NK-92 treated with Interleukin-12 subunit alpha and Interleukin-12 subunit beta, amount 100 ng/mL, for 24 hours (cell line): ENCODE measurements at regions not wholly inside any gene's neighbourhood (a gene's known extent, or its start where the extent isn't known, plus 50 kb on each side); places are given as distances from the start of the nearest gene placed in this dataset.

ENCODE experiments used
- DNase-seq: peaks from one replicate; lab custom pipeline; 2025; lab: John Stamatoyannopoulos, UW

DNA sequence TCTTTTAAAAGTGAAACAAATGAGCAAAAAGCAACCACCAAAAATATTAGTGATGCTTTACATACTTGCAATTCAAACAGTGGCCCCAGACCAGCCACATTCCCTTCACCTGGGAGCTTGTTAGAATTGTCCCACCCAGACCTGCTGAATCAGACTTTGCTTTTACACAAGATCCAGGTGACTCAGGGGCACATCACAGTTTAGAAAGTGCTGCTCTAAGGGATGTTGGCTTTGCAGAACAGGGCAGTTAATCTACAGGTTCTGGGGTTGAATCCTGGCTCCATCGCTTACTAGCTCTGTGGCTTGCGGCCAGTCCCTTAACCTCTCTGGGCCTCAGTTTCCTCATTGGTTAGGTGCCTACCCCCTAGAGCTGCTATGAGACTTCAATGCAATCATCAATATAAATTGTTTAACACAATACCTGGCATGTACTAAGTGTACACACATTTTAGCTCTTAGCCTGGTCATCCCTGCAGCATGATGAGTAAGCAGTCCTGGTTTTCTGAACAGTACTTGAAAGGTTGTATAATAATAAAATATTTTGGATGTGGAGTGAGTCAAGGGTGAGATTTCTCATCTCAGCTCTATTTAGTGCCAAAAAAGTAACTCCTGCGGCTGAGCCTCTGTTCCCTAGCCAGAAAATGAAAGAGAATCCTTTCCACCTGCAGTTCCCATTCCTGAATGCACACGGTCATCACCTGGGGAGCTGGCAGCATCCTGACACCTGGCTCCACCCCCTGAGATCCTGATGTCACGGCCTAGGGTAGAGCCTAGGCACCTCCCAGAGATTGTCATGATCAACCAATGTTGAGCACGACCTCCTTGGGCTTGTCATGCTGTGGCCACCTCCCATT lies 162.7 kb downstream of the ANKRD60 start:
- no peak for DNase-seq

GRCh38 chr20:58064411-58065010 lies 163.9 kb downstream of the ANKRD60 start:
- DNase-seq = no peak

GRCh38 chr20:58059260-58059544 lies 169.3 kb downstream of the ANKRD60 start:
- no peak for DNase-seq

DNA sequence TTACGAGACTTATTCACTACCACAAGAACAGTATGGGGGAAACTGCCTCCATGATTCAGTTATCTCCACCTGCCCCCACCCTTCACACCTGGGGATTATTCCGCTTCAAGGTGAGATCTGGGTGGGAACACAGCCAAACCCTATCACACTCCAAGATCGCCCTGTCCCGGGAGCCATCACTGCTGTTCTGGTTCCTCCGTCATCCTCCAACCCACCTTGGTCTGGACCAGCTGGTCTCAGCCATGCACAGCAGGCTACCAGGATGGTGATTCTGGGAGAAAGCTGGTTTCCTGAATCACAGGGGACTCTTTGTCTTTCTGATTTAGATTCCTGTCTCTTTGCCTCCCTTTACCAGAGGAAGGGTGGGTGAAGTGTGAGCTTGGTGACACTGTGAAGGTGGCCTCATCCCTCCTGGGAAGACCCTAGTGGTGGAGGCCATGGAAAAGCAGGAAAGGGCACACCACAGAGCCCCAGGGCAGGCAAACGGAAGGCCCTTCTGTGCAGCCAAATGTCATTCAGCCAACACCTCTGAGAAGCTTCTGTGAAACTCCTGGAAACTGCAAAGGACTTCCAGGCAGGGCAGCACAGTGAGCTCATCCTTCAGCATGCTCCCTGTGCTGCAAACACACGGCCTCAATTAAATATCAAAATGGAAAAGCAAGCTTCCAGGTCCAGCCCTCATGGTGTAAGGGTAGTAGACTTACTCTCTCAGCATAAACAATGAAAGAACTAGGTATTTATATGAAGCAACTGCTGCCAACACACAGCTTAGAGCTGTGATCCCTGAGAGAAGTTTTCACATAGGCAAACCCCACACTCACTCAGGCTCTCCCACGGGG lies 169.8 kb downstream of the ANKRD60 start:
- DNase-seq = no peak

DNA sequence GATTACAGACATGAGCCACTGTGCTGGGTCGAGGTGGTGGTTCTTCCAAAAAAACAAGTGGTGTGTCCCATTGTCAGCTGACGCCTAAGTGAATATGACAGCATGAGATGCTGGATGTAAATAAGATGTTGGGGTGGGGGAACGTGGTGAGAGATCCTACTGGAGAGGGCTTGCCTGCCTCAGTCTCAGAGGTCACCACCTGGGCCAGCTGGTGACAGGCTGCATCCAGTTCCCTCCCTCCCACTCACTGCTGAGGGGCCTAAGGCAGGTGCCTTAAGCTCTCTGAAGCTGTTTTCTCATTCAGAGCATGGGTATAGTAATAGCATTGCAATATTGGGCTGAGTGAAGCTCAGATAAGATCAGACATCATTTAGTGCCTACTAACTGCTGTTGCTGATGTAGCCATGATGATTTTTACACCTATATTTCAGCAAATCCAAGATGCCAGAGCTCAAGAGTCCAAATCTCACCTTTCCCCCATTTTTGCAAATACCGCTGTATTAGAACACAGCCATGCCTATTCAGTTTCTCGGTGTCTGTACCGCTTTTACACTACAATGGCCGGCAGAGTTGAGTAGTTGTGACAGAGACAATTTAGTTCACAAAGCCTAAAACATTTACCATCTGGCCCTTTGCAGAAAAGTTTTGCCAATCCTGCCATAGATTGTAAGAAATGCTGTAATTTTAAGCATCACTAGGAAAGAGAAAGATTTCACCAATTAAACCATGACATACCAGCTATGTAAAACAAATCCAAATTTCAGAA lies 171.3 kb downstream of the ANKRD60 start:
- DNase-seq = no peak

GRCh38 chr20:58056021-58056591 lies 172.3 kb downstream of the ANKRD60 start:
- no peak for DNase-seq

DNA sequence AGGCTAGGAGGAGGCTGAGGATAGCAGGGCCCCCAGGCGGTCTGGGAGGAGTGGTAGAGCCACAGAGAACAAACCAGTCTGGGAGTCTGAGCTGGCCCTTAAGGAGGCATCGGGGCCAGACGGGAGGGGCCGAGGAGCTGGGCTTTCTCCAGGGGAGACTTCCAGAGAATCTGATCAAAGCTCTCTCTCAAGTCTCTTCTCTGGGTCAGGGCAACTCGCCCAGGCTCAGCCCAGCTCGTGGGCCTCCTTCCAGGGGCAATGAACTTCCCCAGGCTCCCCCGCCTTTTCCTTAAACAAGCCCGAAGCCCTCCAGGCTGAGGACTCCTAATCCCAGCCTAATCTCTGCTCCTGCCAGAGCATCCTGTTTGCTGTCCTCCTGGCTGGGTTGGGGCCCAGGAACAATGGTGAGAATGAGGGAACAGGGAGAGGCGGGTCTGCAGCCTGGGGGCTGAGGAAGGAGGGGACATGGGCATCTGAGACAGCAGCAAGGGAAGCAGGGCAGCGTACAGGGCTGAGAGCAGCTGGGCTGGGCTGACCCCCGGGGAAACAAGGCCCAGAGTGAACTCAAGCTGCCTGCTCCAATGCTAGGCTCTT lies 173.6 kb downstream of the ANKRD60 start:
- DNase-seq = no peak

DNA sequence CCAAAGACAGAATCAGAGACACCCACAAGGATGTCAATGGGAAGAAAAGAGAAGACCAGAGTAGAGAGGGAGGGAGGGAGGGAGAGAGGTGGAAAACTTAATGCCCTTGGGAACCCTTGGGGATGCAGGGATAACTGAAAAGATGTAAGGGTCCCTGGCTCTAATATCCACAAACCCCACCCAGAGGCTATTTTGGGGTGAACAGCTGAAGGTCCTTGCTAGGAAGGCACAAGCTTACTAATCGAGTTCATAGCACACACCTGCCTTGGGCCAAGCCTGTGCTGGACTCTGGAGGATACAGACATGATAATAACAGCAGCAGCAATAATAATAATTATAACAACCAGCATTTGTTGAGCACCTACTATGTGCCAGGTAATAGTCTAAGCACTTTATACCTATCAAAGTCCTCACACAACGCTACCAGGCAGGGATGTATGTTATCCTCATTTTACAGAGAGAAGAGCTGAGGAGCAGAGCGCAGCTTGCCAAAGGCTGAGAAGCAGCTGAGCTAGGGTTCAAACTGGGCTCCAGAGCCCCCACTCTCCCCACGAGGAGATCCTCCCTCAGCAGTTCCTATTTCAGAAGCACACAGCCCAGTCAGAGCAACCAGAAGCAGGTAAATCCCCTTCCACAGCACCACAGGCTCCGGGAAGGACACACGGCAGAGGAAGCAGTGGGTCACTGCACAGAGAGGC lies 174.2 kb downstream of the ANKRD60 start:
- DNase-seq = no peak

DNA sequence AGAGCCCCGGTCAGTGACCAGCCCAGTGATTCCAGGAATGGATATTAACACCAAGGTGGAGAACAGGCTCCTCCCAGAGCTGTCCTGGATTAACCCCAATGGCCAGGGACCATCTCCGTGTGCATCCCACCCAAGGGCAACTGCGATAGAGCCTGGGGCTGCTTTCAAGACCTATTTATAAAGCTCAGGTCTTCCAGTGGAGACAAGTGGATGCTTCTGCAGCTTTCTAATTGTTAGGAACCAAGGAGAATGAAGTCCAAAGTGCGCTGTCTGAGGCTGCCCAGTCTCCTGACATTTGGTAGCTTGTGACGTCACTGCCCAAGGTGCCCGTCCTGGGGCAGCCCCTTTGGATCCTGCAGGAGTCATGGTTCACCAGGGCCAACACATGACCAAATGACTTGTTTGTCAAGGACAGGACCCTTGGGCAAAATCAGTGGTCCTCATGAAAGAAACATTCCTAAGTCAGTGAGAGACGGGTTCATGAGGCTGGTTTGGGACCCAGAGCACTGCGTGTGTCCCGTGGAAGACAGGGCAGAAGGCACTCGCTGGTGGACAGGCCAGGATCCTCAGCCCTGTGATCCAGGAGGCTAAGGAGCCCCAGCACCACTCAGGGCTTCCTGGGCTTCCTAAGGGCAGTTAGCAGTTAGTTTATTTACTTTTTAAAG lies 174.9 kb downstream of the ANKRD60 start:
- DNase-seq = no peak

- DNase-seq = no peak
Observed at GRCh38 chr20:58051367-58051766, 177.1 kb downstream of the ANKRD60 start.

GRCh38 chr20:58048096-58048702 lies 180.3 kb downstream of the ANKRD60 start:
- DNase-seq = no peak

DNA sequence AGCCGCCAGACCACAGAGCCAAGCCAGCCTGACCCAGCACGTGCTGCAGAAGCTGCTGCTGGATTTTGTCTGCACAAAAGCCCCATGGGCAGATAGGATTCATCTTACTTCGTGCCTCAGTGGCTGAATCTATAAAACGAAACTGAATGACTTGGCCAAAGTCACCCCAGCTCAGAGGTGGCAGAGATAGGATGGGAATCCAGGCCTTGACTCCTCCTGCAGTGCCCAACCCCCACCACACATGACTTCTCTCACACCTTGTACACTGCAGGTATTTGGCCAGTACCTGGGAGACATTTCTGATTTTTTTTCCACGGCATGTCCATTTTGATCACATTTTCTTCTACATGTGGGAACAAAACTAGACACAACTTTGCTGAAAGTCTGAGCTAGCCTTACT lies 182.1 kb downstream of the ANKRD60 start:
- no peak for DNase-seq

DNA sequence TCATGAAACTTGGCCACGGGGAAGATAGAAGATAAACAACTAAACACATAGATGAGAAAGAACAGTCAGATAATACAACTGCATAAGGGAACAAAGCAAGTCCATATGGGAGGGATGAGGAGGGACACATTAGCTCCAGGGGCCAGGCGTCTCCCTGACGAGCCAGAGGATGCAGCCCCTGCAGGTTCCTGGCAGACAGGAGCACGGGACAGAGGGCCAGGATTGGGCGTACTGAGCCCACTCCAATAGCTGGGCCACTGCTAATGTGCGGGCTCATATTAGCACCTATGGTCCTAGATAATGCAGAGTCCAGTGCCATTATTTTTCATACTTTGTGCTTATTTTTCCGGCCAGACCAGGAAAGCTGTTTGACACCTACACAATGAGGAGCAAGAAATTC lies 182.9 kb downstream of the ANKRD60 start:
- no peak for DNase-seq

- DNase-seq = no peak
Observed at GRCh38 chr20:58044931-58045555, 183.4 kb downstream of the ANKRD60 start.

GRCh38 chr20:58044286-58044685 lies 184.2 kb downstream of the ANKRD60 start:
- DNase-seq = no peak

DNA sequence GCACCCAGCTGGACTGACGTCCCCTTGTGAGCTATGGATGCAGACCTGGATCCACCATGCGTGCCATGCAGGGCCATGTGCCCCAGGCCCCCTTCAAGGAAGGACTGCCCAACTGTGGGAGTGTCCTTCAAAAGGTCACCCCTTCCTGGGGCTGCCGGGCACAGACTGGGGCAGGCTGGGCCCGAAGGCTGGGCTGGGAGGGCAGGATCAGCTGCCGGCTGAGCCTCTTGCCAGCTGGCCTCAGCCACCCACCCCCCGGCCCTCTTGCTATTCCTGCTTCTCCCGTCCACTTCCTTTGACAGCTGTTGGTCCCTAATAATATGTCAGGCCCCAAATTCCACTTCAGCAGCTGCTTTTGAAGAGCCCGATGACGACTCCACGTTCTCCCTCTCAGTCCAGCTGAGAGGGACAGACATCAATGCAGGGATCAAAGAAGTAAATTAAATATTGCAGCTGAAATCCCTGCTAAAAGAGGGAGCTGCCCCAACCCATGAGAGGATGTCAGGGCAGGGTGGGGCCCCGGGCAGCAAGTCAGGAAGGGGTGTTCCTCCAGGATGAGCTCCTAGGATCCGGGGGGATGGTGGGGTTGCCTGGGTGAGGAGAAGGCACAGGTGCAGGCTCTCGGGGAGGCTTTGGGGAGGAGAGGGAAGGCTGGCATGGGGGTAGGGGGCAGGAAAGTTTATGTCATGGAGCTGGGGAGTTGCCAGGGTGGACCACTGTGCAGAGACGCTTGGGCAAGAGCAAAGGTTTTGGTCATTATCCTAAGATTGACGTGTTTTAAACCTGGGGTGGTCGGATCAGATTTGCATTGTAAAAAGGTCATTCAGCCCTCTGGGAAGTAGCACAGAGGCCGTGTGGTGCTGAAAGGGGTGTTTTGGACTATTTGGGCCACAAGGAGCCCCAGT lies 185.0 kb downstream of the ANKRD60 start:
- no peak for DNase-seq

DNA sequence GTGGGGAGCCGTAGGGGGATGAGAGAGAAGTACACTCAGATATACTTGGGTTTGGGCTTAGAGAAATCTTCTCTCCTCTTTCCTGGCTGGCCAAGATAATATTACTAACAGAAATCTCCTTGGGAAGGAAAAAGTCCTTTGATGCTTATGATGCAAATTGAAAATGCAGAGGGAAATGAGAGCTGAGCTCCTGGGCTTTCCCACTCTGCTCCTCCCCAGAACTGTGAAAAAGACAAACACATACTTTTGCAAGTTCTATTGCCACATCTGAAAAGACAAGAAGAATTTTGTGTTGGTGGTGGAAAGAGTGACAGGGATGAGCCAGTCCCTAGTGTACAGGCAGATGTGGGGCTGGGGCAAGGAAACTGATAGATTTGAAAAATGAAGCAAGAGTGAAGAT lies 185.9 kb downstream of the ANKRD60 start:
- DNase-seq = no peak
